ENCODE measurements at regions not wholly inside any gene's neighbourhood (a gene's known extent, or its start where the extent isn't known, plus 50 kb on each side); places are given as distances from the start of the nearest gene placed in this dataset.

DNA sequence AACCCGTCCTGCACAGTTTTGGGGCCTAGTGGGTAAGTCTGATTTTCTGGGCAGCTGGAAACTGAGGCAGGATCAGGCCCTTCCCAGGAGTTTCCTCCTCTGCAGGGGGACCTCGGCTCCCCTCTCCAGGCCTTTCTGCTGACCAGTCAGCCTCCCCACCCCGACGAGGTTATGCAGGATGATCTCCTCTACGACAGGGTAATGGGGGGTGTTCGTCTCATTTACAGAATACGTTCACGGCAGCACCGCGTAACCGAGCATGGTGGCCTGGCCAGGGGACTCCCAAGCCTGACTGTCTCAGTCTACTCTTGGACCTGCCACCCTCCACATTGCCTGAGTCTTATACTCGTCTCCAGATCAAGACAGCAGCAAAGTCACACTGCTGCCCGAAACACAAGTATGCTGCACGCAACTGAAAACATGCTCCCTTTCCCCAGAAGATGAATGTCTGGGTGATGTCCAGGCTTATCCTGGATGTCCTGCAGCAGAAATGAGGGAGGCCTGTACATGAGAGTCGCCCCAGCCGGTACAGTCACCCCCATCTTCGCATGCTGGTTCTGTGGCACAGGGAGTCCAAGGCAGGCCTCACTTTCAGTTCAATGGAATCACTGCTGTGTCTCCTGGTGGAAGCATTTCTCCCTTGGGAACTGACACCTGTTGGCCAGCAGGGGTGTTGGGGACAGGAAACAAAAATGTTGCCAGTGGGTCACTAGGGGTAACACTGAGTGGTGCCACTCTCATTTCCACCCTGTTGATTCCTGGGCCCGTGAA is 120.8 kb downstream of the SOX1 start:
- DNase-seq: no peak
- H3K36me3 Mint-ChIP-seq: no peaks in the 10 kb centered on the region
- no peaks in the 10 kb centered on the region for H3K27me3 Mint-ChIP-seq
- H3K4me3 Mint-ChIP-seq: no peak overlapping the region
- no peaks in the 10 kb centered on the region for H3K4me1 Mint-ChIP-seq
- H3K27ac Mint-ChIP-seq: no peak overlapping the region
- peaks cover 2% of the 10 kb centered on the region for H3K9me3 Mint-ChIP-seq
- CTCF ChIA-PET: no interaction called here

DNA sequence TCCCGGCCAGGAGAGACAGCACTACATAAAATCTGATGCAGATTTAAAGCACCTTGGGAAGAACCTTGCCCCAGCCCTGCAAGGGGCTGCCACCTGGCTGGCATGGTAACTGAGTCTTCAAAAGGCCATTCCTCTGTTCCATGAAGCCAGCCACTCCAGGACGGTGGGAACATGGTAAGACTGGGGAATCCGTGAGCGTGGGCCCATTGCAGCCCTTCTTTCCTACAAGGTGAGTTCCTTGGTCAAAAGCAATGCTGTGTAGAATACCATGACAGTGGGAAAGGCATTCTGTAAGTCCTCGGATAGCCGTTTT is 121.3 kb downstream of the SOX1 start:
- CTCF ChIA-PET: no interaction called here
- Mint-ChIP-seq H3K36me3 (no peaks in the 10 kb centered on the region), H3K27ac (no peak overlapping the region), H3K4me3 (no peak overlapping the region), H3K9me3 (peaks cover 3% of the 10 kb centered on the region), H3K27me3 (no peaks in the 10 kb centered on the region), H3K4me1 (no peaks in the 10 kb centered on the region)
- DNase-seq: no peak

GRCh38 chr13:112193463-112194166 is 126.7 kb downstream of the SOX1 start:
- peaks cover 3% of the 10 kb centered on the region for H3K9me3 Mint-ChIP-seq
- no peak for DNase-seq
- H3K36me3 Mint-ChIP-seq: no peaks in the 10 kb centered on the region
- no peak overlapping the region for H3K27ac Mint-ChIP-seq
- H3K27me3 Mint-ChIP-seq: no peaks in the 10 kb centered on the region
- no peak overlapping the region for H3K4me3 Mint-ChIP-seq
- no peaks in the 10 kb centered on the region for H3K4me1 Mint-ChIP-seq
- CTCF ChIA-PET: no interaction called here

- CTCF ChIA-PET: no interaction called here
- Mint-ChIP-seq H3K9me3 (peaks cover 3% of the 10 kb centered on the region), H3K27me3 (no peaks in the 10 kb centered on the region), H3K4me3 (no peak overlapping the region), H3K27ac (no peak overlapping the region), H3K36me3 (no peaks in the 10 kb centered on the region), H3K4me1 (no peaks in the 10 kb centered on the region)
- DNase-seq: no peak
These were observed 127.2 kb downstream of the SOX1 start for GRCh38 chr13:112194167-112194530.

- H3K9me3 Mint-ChIP-seq: peaks cover 3% of the 10 kb centered on the region
- H3K36me3 Mint-ChIP-seq: no peaks in the 10 kb centered on the region
- DNase-seq: no peak
- H3K27ac Mint-ChIP-seq: no peak overlapping the region
- CTCF ChIA-PET: no interaction called here
- no peaks in the 10 kb centered on the region for H3K4me1 Mint-ChIP-seq
- H3K27me3 Mint-ChIP-seq: no peaks in the 10 kb centered on the region
- H3K4me3 Mint-ChIP-seq: no peak overlapping the region
These were observed 127.6 kb downstream of the SOX1 start for GRCh38 chr13:112194579-112194978.

GRCh38 chr13:112198396-112199010 is 131.6 kb downstream of the SOX1 start:
- Mint-ChIP-seq H3K27me3 (peaks cover 12% of the 10 kb centered on the region), H3K4me1 (no peaks in the 10 kb centered on the region), H3K9me3 (no peaks in the 10 kb centered on the region), H3K27ac (no peak overlapping the region), H3K36me3 (no peaks in the 10 kb centered on the region), H3K4me3 (no peak overlapping the region)
- no peak for DNase-seq
- CTCF ChIA-PET: no interaction called here

DNA sequence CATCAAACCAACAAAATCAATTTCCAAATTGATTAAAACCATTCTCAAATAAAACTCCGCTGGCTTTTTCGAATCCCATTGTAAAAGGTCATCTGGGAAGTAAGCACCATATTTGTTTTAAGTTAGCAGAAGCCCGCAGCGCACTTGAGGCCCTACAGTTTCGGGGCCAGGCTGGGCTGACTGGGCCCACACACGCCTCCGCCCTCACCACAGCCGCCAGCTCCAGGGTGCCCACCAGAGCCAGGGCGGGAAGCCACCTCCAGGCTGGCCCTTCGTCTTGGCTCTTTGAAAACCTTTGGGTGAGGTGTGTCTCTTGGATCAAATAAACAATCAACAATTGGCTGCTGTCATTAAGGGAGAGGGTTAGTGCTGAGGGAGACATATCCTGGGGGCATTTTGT is 133.3 kb downstream of the SOX1 start:
- DNase-seq: no peak
- Mint-ChIP-seq H3K27me3 (peaks cover 26% of the 10 kb centered on the region), H3K4me1 (peaks cover 9% of the 10 kb centered on the region), H3K27ac (no peak overlapping the region), H3K9me3 (no peaks in the 10 kb centered on the region), H3K36me3 (no peaks in the 10 kb centered on the region), H3K4me3 (no peak overlapping the region)
- CTCF ChIA-PET: no interaction called here

DNA sequence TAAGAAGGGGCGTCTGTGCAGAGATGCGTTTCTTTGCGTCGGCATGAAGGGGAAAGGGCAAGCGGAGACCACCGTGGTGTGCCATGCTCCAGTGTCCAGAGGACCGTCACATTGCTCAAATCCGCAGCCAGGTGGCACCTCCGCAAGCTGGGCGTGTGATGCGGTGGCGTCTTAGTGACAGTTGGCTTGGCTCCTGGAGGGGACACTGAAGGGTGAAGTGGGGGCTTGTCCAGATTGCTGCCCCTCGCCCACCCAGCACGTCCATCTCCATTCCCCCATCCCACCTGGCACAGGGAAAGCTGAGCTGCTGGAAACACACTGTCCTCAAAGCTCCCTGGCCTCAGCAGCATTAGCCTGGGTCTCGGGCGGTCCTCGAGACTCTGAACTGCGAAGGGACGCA is 135.3 kb downstream of the SOX1 start:
- Mint-ChIP-seq H3K27ac (no peak overlapping the region), H3K4me1 (peaks cover 20% of the 10 kb centered on the region), H3K27me3 (peaks cover 43% of the 10 kb centered on the region), H3K4me3 (no peak overlapping the region), H3K36me3 (no peaks in the 10 kb centered on the region), H3K9me3 (no peaks in the 10 kb centered on the region)
- CTCF ChIA-PET: no interaction called here
- DNase-seq: peak; percentile 2

GRCh38 chr13:112202966-112203365 is 136.0 kb downstream of the SOX1 start:
- no peak for DNase-seq
- H3K4me1 Mint-ChIP-seq: peaks cover 20% of the 10 kb centered on the region
- no peak overlapping the region for H3K4me3 Mint-ChIP-seq
- H3K27me3 Mint-ChIP-seq: peaks cover 50% of the 10 kb centered on the region
- H3K9me3 Mint-ChIP-seq: no peaks in the 10 kb centered on the region
- CTCF ChIA-PET: no interaction called here
- H3K27ac Mint-ChIP-seq: no peak overlapping the region
- H3K36me3 Mint-ChIP-seq: no peaks in the 10 kb centered on the region

DNA sequence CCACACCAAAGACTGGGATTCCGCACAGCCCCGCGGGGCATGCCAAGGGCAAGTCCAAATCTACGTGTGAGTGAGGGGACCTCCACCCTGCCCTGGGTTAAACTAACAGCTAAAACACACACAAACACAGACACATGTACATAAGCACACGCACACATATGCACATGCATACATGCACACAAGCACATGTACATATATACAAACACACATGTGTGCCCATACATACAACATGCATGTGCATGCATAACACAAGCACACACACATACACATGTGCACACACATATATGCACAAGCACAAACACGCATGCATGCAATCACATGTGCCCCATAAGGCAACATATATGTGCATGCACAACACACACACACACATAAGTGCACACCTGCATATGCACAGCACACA is 136.7 kb downstream of the SOX1 start:
- Mint-ChIP-seq H3K36me3 (no peaks in the 10 kb centered on the region), H3K4me3 (no peak overlapping the region), H3K27me3 (peaks cover 56% of the 10 kb centered on the region), H3K4me1 (peaks cover 20% of the 10 kb centered on the region), H3K27ac (no peak overlapping the region), H3K9me3 (no peaks in the 10 kb centered on the region)
- no peak for DNase-seq
- CTCF ChIA-PET: no interaction called here

GRCh38 chr13:112204346-112205327 is 137.7 kb downstream of the SOX1 start:
- Mint-ChIP-seq H3K4me3 (no peak overlapping the region), H3K27me3 (peaks cover 58% of the 10 kb centered on the region), H3K36me3 (no peaks in the 10 kb centered on the region), H3K4me1 (peaks cover 20% of the 10 kb centered on the region), H3K9me3 (no peaks in the 10 kb centered on the region), H3K27ac (no peak overlapping the region)
- CTCF ChIA-PET: no interaction called here
- no peak for DNase-seq

GRCh38 chr13:112205990-112206389 is 139.0 kb downstream of the SOX1 start:
- Mint-ChIP-seq H3K36me3 (no peaks in the 10 kb centered on the region), H3K27me3 (peaks cover 58% of the 10 kb centered on the region), H3K9me3 (no peaks in the 10 kb centered on the region), H3K27ac (no peak overlapping the region), H3K4me3 (no peak overlapping the region), H3K4me1 (peaks cover 20% of the 10 kb centered on the region)
- CTCF ChIA-PET: no interaction called here
- peak; percentile 35 for DNase-seq

DNA sequence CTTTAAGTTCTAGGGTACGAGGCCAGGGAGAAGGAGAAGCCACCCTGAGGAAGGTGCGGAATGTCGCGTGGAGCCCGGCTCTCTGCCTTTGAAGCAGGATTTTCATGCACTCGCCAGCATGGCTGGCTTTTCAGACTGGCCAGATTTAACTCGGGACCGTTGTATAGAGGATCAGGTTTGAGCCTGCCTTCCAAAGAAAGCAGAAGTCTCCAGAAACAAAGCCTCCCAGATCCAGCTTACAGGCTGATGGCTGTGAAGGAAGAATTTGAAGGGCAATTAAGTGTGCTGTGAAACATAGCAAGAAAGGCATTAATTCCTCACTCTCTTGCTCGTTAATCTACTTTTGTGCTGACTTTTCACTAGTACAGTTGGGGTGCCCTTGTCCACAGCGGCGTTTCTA is 140.2 kb downstream of the SOX1 start:
- DNase-seq: no peak
- Mint-ChIP-seq H3K27me3 (peaks cover 54% of the 10 kb centered on the region), H3K4me1 (peaks cover 20% of the 10 kb centered on the region), H3K27ac (no peak overlapping the region), H3K36me3 (no peaks in the 10 kb centered on the region), H3K4me3 (no peak overlapping the region), H3K9me3 (no peaks in the 10 kb centered on the region)
- CTCF ChIA-PET: no interaction called here

DNA sequence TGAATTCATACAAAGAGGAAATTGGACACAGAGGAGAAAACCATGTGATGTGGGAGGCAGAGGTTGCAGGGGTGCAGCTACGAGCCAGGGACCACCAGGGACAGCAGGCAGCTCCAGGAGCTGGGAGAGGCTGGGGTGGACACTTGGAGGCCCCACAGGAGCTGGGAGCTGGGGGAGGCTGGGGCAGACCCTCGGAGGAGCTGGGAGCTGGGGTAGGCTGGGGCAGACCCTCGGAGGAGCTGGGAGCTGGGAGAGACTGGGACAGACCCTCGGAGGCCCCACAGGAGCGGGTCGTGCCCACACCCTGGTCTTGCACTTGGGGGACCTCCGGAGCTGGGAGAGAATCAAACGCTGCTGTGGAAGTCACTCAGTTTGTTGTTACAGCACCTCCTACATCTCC is 141.7 kb downstream of the SOX1 start:
- peaks cover 44% of the 10 kb centered on the region for H3K27me3 Mint-ChIP-seq
- no peak overlapping the region for H3K4me3 Mint-ChIP-seq
- no peaks in the 10 kb centered on the region for H3K9me3 Mint-ChIP-seq

More for the DNA sequence above, 141.7 kb downstream of the SOX1 start:
- H3K4me1 Mint-ChIP-seq: peaks cover 20% of the 10 kb centered on the region
- H3K36me3 Mint-ChIP-seq: no peaks in the 10 kb centered on the region
- CTCF ChIA-PET: no interaction called here
- no peak for DNase-seq
- no peak overlapping the region for H3K27ac Mint-ChIP-seq

All from activated naive CD4-positive, alpha-beta T cell treated with anti-CD3 and anti-CD28 coated beads, Interleukin-2, amount 10 ng/mL, durations not matched to agents 7 days and 5 days (primary cell).